HEK293 (cell line): ENCODE measurements at regions not wholly inside any gene's neighbourhood (a gene's known extent, or its start where the extent isn't known, plus 50 kb on each side); places are given as distances from the start of the nearest gene placed in this dataset.

Source experiments
- ZNF513 ChIP-seq: fragments of 450-650 bp; IDR thresholded peaks from 2 replicates; pipeline ENCODE4 v1.5.1; 2018; ENCODE audit warnings: missing biosample characterization, missing genetic modification characterization
- TF ChIP-seq, protein P1 (sequence below): fragments of 450-650 bp; formaldehyde crosslinking; IDR thresholded peaks from 2 replicates; pipeline ENCODE4 v1.5.1; 2016; ENCODE audit warnings: missing biosample characterization, missing genetic modification characterization

DNA sequence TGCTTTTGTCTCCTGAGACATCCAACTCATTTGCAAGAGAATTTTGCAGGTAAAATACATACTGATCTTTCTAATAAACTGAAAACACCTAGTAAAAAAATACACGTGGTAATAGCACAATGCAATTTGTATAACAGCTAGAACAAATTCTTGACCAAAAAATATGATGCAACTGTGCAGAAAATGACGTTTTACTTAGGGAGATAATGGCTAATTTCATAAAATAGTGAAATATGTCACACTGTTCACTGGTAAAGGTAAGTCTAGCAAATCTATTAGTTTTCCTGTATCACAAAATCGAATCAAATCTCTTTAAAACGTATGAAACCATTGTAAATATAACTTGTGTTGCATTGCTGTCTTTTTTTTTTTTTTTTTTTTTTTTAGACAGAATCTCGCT is 130.0 kb downstream of the VPREB1 start:
- no peak for TF ChIP-seq ZNF513 (tag by site-specific recombination)
- TF ChIP-seq, protein P1, sequence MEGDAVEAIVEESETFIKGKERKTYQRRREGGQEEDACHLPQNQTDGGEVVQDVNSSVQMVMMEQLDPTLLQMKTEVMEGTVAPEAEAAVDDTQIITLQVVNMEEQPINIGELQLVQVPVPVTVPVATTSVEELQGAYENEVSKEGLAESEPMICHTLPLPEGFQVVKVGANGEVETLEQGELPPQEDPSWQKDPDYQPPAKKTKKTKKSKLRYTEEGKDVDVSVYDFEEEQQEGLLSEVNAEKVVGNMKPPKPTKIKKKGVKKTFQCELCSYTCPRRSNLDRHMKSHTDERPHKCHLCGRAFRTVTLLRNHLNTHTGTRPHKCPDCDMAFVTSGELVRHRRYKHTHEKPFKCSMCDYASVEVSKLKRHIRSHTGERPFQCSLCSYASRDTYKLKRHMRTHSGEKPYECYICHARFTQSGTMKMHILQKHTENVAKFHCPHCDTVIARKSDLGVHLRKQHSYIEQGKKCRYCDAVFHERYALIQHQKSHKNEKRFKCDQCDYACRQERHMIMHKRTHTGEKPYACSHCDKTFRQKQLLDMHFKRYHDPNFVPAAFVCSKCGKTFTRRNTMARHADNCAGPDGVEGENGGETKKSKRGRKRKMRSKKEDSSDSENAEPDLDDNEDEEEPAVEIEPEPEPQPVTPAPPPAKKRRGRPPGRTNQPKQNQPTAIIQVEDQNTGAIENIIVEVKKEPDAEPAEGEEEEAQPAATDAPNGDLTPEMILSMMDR (tag by site-specific recombination), result no peak
